Body of pancreas (tissue), 4 donors: ENCODE measurements at regions not wholly inside any gene's neighbourhood (a gene's known extent, or its start where the extent isn't known, plus 50 kb on each side); places are given as distances from the start of the nearest gene placed in this dataset.

Experiments
- ATAC-seq: fragments of 150-250 bp; one replicate; pipeline ENCODE4 v1.9.1; 2016
- DNase-seq, 4 donors: peaks; one replicate each; pipeline ENCODE4 v3.0.0-alpha.2; 2019
- H3K27ac ChIP-seq, 4 donors: fragments of 200-600 bp; sonication (generic); 1 replicate in 3 of 4; 2 replicates in 1 of 4; pipeline versions ENCODE4 v1.5.1 to v1.6.1; 2016 to 2019; ENCODE audit warnings: mild to moderate bottlenecking in 1 of 4, mixed read lengths in 1 of 4, moderate library complexity in 1 of 4
- H3K27me3 ChIP-seq, 2 donors: fragments of 200-600 bp; sonication (generic); one replicate each; pipeline ENCODE4 v1.6.0; 2016; ENCODE audit warnings: mild to moderate bottlenecking in 1 of 2
- H3K36me3 ChIP-seq, 2 donors: fragments of 200-600 bp; sonication (generic); replicated peaks in 1 of 2; 2 replicates each; pipeline ENCODE4 v1.5.1; 2016; ENCODE audit warnings: low read depth in 2 of 2; ENCODE audit not compliant: insufficient read depth in 1 of 2
- H3K4me1 ChIP-seq: fragments of 200-600 bp; sonication (generic); one replicate; pipeline ENCODE4 v1.6.0; 2016
- H3K4me3 ChIP-seq, 2 donors: fragments of 200-600 bp; sonication (generic); 1 replicate in 1 of 2; 2 replicates in 1 of 2; pipeline ENCODE4 v1.5.1; 2016 to 2019
- H3K9me3 ChIP-seq, 3 donors: fragments of 200-600 bp; sonication (generic); 1 replicate in 2 of 3; 2 replicates in 1 of 3; pipeline ENCODE4 v1.5.1; 2016
- CTCF ChIP-seq, 7 experiments: fragments of 450-650 bp in 4 of 7; fragments of 200-600 bp in 3 of 7; sonication (generic) in 3 of 7; IDR thresholded peaks; one replicate each; pipeline ENCODE4 v1.5.1; 2016 to 2019; ENCODE audit warnings: antibody characterized with exemption in 7 of 7
- POLR2A ChIP-seq, 3 donors: fragments of 450-650 bp; IDR thresholded peaks; one replicate each; pipeline ENCODE4 v1.6.1; 2016; ENCODE audit warnings: antibody characterized with exemption in 3 of 3, mild to moderate bottlenecking in 2 of 3
- WGBS, 2 donors: methylation state at CpG; one replicate each; pipeline ENCODE4 v1.1.5; 2017; 5-methylcytosine and 5-hydroxymethylcytosine counted together
- intact Hi-C: fragments of 100-400 bp; cut with DNase I; formaldehyde crosslinking; loops from one replicate; pipeline ENCODE4 v1.15.1; 2023

GRCh38 chr6:30411515-30412207 lies 66.7 kb downstream of the RPP21 start:
- Histone ChIP-seq H3K9me3 (no peaks in the 10 kb centered on the region), H3K4me1 (no peaks in the 10 kb centered on the region), H3K36me3 (no peaks in the 10 kb centered on the region), H3K4me3 (no peak overlapping the region), H3K27me3 (no peaks in the 10 kb centered on the region), H3K27ac (no peak overlapping the region)
- ATAC-seq: peak; percentile 63
- TF ChIP-seq POLR2A (IDR thresholded peaks at IDR 0.05): no peak
- peak in 6 of 7 experiments; percentile 64 to 86 (median 66) for TF ChIP-seq CTCF (IDR thresholded peaks at IDR 0.05)
- peak; percentile 57 to 72 (median 64) for DNase-seq
- WGBS, 2 donors: 26 to 27% methylated on average over 15 to 17 of the region's 17 CpGs
- intact Hi-C loops: no loop called here

DNA sequence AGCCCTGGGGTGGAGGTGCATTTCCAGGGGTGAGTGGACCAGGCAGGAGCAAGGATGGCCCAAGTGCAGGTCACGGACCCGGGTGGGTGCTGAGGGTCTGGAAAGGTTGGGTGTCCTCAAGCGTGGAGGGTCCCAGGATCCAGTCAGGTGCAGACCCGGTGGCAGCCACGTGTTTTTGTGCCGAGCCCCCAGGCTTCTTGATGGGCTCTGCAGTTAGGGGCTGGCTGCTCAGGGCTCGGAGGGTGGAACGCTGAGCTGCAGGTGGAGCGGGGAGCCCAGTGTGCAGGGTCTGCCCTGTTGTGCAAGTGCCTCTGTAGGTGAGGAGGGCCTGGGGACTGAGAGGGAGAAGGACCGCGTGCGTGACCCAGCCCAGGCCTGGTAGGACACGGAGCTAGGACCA lies 70.9 kb upstream of the HLA-E start:
- no peak for DNase-seq
- no peak for ATAC-seq
- TF ChIP-seq CTCF (IDR thresholded peaks at IDR 0.05): no peak
- TF ChIP-seq POLR2A (IDR thresholded peaks at IDR 0.05): no peak
- H3K27ac ChIP-seq: no peak overlapping the region
- intact Hi-C loops: no loop called here
- H3K27me3 ChIP-seq: no peaks in the 10 kb centered on the region
- H3K9me3 ChIP-seq: no peaks in the 10 kb centered on the region
- no peak overlapping the region for H3K4me3 ChIP-seq
- WGBS, 2 donors: 53 to 57% methylated on average over 5 to 13 of the region's 13 CpGs
- H3K36me3 ChIP-seq: no peaks in the 10 kb centered on the region
- no peaks in the 10 kb centered on the region for H3K4me1 ChIP-seq

DNA sequence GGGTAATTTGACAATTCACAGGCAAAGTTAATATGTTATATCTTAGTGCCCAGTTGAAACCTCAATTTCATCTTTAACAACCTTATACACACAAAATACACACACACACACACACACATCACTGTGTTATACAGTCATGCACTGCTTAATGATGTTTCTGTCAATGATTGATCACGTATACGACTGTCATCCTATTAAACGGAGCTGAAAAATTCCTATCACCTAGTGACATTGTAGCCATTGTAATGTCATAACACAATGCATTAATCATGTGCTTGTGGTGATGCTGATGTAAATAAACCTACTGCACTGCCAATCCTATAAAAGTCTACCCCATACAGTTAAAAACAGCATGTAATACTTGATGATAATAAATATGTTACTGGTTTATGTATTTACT lies 64.8 kb upstream of the HLA-E start:
- no peak for DNase-seq
- H3K36me3 ChIP-seq: no peaks in the 10 kb centered on the region
- peaks cover 0 to 5% of the 10 kb centered on the region in 2 donors for H3K27me3 ChIP-seq
- no peak overlapping the region for H3K27ac ChIP-seq
- WGBS, 2 donors: 35 to 48% methylated on average over 3 of the region's 3 CpGs
- no peaks in the 10 kb centered on the region for H3K4me1 ChIP-seq
- no peak for ATAC-seq
- no peak overlapping the region for H3K4me3 ChIP-seq
- TF ChIP-seq CTCF (IDR thresholded peaks at IDR 0.05) (no peak), POLR2A (IDR thresholded peaks at IDR 0.05) (no peak)
- intact Hi-C loops: no loop called here
- no peaks in the 10 kb centered on the region for H3K9me3 ChIP-seq
